Neural cell (in vitro differentiated cells): ENCODE measurements at regions not wholly inside any gene's neighbourhood (a gene's known extent, or its start where the extent isn't known, plus 50 kb on each side); places are given as distances from the start of the nearest gene placed in this dataset.

Source experiments
- H2AFZ ChIP-seq: fragments of 200-600, 300-800 bp; sonication (generic), shearing (Covaris generic); 2 replicates; pipeline ENCODE4 v1.6.0; 2014; ENCODE audit warnings: low read depth, mild to moderate bottlenecking, antibody characterized with exemption, low read length, moderate library complexity
- H3F3A ChIP-seq: fragments of 200-600 bp; shearing (Covaris generic); 2 replicates; pipeline ENCODE4 v1.6.1; 2016; ENCODE audit warnings: mild to moderate bottlenecking, moderate library complexity, mixed read lengths, antibody characterized with exemption, low read length; ENCODE audit not compliant: insufficient read depth, poor library complexity, severe bottlenecking
- H3K27ac ChIP-seq: fragments of 200-600, 300-800 bp; sonication (generic), shearing (Covaris generic); 2 replicates; pipeline ENCODE4 v1.5.1; 2014; ENCODE audit warnings: mild to moderate bottlenecking, low read length, moderate library complexity
- H3K27me3 ChIP-seq: fragments of 300-800, 200-600 bp; sonication (generic), shearing (Covaris generic); 2 replicates; pipeline ENCODE4 v1.6.0; 2014; ENCODE audit warnings: mild to moderate bottlenecking, low read depth, low read length, moderate library complexity; ENCODE audit not compliant: insufficient read depth
- H3K36me3 ChIP-seq: fragments of 300-800, 200-600 bp; sonication (generic), shearing (Covaris generic); 2 replicates; pipeline ENCODE4 v1.5.1; 2014; ENCODE audit warnings: mild to moderate bottlenecking, antibody characterized with exemption, low read length, moderate library complexity; ENCODE audit not compliant: insufficient read depth
- H3K4me2 ChIP-seq: fragments of 300-800, 200-600 bp; sonication (generic), shearing (Covaris generic); 2 replicates; pipeline ENCODE4 v1.6.0; 2014; ENCODE audit warnings: mild to moderate bottlenecking, low read length
- H3K4me3 ChIP-seq: fragments of 300-800, 200-600 bp; sonication (generic), shearing (Covaris generic); 2 replicates; pipeline ENCODE4 v1.5.1; 2014; ENCODE audit warnings: mild to moderate bottlenecking, low read length, moderate library complexity
- H3K79me2 ChIP-seq: fragments of 200-600 bp; shearing (Covaris generic); replicated peaks from 2 replicates; pipeline ENCODE4 v1.6.0; 2014; ENCODE audit warnings: mild to moderate bottlenecking, low read length, moderate library complexity; ENCODE audit not compliant: insufficient read depth
- H3K9ac ChIP-seq: fragments of 300-800, 200-600 bp; sonication (generic), shearing (Covaris generic); 2 replicates; pipeline ENCODE4 v1.6.1; 2016; ENCODE audit warnings: mild to moderate bottlenecking, low read length, mixed read lengths
- H3K9me2 ChIP-seq: fragments of 200-600 bp; shearing (Covaris generic); 2 replicates; pipeline ENCODE4 v1.6.1; 2016; ENCODE audit warnings: mild to moderate bottlenecking, low read length, mixed read lengths; ENCODE audit not compliant: insufficient read depth
- H3K9me3 ChIP-seq: fragments of 200-600, 300-800 bp; sonication (generic), shearing (Covaris generic); 2 replicates; pipeline ENCODE4 v1.6.1; 2016; ENCODE audit warnings: mild to moderate bottlenecking, mixed run types, low read length, moderate library complexity, mixed read lengths
- H4K20me1 ChIP-seq: fragments of 200-600 bp; shearing (Covaris generic); 2 replicates; pipeline ENCODE4 v1.6.1; 2016; ENCODE audit warnings: mild to moderate bottlenecking, mixed run types; ENCODE audit not compliant: insufficient read depth
- EP300 ChIP-seq: fragments of 450-650 bp; conservative IDR thresholded peaks from 2 replicates; pipeline ENCODE4 v1.6.1; 2014; ENCODE audit warnings: antibody characterized with exemption, mild to moderate bottlenecking, moderate library complexity; ENCODE audit not compliant: poor library complexity, severe bottlenecking
- EZH2 ChIP-seq: fragments of 200-600, 300-800 bp; shearing (Covaris generic), sonication (generic); IDR thresholded peaks from 2 replicates; pipeline ENCODE4 v1.6.1; 2014; ENCODE audit warnings: antibody characterized with exemption, low read length, borderline replicate concordance, mild to moderate bottlenecking; ENCODE audit not compliant: insufficient read depth, poor library complexity, severe bottlenecking
- MXI1 ChIP-seq: fragments of 450-650 bp; conservative IDR thresholded peaks from 2 replicates; pipeline ENCODE4 v1.6.1; 2014; ENCODE audit warnings: antibody characterized with exemption, mild to moderate bottlenecking; ENCODE audit not compliant: poor library complexity, severe bottlenecking
- POLR2AphosphoS5 ChIP-seq: IDR thresholded peaks from 2 replicates; pipeline ENCODE4 v1.6.1; 2012
- RAD21 ChIP-seq: fragments of 450-650 bp; conservative IDR thresholded peaks from 2 replicates; pipeline ENCODE4 v1.6.1; 2014; ENCODE audit warnings: antibody characterized with exemption, mild to moderate bottlenecking, moderate library complexity
- SMC3 ChIP-seq: fragments of 450-650 bp; conservative IDR thresholded peaks from 2 replicates; pipeline ENCODE4 v1.6.1; 2014; ENCODE audit warnings: antibody characterized with exemption, mild to moderate bottlenecking, moderate library complexity; ENCODE audit not compliant: poor library complexity
- TAF1 ChIP-seq: IDR thresholded peaks from 2 replicates; pipeline ENCODE4 v1.6.1; 2012; ENCODE audit warnings: low read depth
- TF ChIP-seq, protein P1 (sequence below): IDR thresholded peaks from 2 replicates; pipeline ENCODE4 v1.6.1; 2012; ENCODE audit warnings: borderline replicate concordance
- TF ChIP-seq, protein P2 (sequence below): fragments of 450-650 bp; IDR thresholded peaks from 2 replicates; pipeline ENCODE4 v1.5.1; 2014; ENCODE audit warnings: antibody characterized with exemption, mild to moderate bottlenecking, moderate library complexity; ENCODE audit not compliant: poor library complexity, severe bottlenecking

DNA sequence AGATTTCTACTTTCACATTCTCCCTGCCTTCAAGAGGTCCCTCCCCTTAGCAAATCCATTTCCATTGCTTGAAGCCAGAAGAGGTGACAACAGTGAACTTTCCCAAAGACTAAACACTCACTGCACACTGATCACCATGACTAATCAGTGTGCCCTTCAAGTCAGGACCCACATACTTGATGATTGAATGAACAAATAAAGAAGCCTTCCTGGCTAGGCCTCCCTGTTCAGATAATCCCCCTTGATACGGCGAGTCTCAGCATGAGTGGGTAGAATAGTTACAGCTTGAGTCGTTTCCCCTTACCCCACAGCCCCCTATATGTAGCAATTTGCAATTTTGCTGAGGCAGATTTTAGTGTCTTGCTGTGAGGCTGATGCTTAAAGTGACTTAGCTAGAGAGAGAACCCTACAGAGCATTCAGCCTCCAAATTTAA is 102.2 kb downstream of the UNC5CL start:
- no peaks in the 10 kb centered on the region for H3K9me2 ChIP-seq
- no peak overlapping the region for H3K4me2 ChIP-seq
- no peak overlapping the region for H3K4me3 ChIP-seq
- no peaks in the 10 kb centered on the region for H3K79me2 ChIP-seq
- TF ChIP-seq POLR2AphosphoS5 = no peak
- TF ChIP-seq, protein P1, sequence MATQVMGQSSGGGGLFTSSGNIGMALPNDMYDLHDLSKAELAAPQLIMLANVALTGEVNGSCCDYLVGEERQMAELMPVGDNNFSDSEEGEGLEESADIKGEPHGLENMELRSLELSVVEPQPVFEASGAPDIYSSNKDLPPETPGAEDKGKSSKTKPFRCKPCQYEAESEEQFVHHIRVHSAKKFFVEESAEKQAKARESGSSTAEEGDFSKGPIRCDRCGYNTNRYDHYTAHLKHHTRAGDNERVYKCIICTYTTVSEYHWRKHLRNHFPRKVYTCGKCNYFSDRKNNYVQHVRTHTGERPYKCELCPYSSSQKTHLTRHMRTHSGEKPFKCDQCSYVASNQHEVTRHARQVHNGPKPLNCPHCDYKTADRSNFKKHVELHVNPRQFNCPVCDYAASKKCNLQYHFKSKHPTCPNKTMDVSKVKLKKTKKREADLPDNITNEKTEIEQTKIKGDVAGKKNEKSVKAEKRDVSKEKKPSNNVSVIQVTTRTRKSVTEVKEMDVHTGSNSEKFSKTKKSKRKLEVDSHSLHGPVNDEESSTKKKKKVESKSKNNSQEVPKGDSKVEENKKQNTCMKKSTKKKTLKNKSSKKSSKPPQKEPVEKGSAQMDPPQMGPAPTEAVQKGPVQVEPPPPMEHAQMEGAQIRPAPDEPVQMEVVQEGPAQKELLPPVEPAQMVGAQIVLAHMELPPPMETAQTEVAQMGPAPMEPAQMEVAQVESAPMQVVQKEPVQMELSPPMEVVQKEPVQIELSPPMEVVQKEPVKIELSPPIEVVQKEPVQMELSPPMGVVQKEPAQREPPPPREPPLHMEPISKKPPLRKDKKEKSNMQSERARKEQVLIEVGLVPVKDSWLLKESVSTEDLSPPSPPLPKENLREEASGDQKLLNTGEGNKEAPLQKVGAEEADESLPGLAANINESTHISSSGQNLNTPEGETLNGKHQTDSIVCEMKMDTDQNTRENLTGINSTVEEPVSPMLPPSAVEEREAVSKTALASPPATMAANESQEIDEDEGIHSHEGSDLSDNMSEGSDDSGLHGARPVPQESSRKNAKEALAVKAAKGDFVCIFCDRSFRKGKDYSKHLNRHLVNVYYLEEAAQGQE = no peak
- TF ChIP-seq, protein P2, sequence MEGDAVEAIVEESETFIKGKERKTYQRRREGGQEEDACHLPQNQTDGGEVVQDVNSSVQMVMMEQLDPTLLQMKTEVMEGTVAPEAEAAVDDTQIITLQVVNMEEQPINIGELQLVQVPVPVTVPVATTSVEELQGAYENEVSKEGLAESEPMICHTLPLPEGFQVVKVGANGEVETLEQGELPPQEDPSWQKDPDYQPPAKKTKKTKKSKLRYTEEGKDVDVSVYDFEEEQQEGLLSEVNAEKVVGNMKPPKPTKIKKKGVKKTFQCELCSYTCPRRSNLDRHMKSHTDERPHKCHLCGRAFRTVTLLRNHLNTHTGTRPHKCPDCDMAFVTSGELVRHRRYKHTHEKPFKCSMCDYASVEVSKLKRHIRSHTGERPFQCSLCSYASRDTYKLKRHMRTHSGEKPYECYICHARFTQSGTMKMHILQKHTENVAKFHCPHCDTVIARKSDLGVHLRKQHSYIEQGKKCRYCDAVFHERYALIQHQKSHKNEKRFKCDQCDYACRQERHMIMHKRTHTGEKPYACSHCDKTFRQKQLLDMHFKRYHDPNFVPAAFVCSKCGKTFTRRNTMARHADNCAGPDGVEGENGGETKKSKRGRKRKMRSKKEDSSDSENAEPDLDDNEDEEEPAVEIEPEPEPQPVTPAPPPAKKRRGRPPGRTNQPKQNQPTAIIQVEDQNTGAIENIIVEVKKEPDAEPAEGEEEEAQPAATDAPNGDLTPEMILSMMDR = no peak
- TF ChIP-seq MXI1 = no peak
- no peak for TF ChIP-seq EP300
- TF ChIP-seq RAD21 = no peak
- TF ChIP-seq TAF1 = no peak
- TF ChIP-seq EZH2 = no peak
- no peak overlapping the region for H3K27ac ChIP-seq
- H4K20me1 ChIP-seq = no peaks in the 10 kb centered on the region
- no peaks in the 10 kb centered on the region for H3K27me3 ChIP-seq
- H3K9ac ChIP-seq = no peak overlapping the region
- no peak overlapping the region for H2AFZ ChIP-seq
- H3K36me3 ChIP-seq = no peaks in the 10 kb centered on the region
- no peaks in the 10 kb centered on the region for H3K9me3 ChIP-seq
- H3F3A ChIP-seq = no peaks in the 10 kb centered on the region

DNA sequence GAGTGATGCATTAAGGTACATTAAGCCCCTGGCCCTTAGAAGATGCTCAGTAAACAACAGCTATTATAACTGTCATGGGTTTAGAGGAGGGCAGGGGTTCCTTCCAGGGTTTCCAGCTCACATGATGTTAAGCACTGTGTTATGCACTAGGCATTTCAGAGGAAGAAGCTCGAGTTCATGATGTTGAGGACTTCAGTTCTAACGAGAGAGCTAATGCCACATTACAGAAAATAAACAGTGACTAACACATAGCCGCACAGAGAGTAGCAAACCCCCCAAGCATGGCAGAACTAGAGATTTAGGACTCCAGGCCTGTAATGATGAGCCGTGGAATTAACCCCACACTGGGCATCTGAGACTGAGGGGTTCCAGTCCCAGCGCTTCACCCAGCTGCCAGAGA is 105.2 kb downstream of the UNC5CL start:
- Histone ChIP-seq H3K4me2 (no peak overlapping the region), H3F3A (no peaks in the 10 kb centered on the region), H3K9ac (no peak overlapping the region), H3K79me2 (no peaks in the 10 kb centered on the region), H3K4me3 (no peak overlapping the region), H3K9me2 (no peaks in the 10 kb centered on the region), H3K27me3 (no peaks in the 10 kb centered on the region), H3K9me3 (no peaks in the 10 kb centered on the region), H2AFZ (no peak overlapping the region), H3K36me3 (no peaks in the 10 kb centered on the region), H4K20me1 (no peaks in the 10 kb centered on the region), H3K27ac (no peak overlapping the region)
- TF ChIP-seq SMC3 (no peak), TAF1 (no peak), POLR2AphosphoS5 (no peak), EZH2 (no peak), RAD21 (no peak), EP300 (no peak), MXI1 (no peak)
- TF ChIP-seq, protein P1 = no peak
- TF ChIP-seq, protein P2 = no peak
